NCI-H1092 (cell line): ENCODE measurements at regions not wholly inside any gene's neighbourhood (a gene's known extent, or its start where the extent isn't known, plus 50 kb on each side); places are given as distances from the start of the nearest gene placed in this dataset.
A peak's percentile ranks its signal among the peaks of the same experiment; 100 is the strongest.

Experiments used
- DNase-seq: peaks from one replicate; lab custom pipeline; 2025; lab: John Stamatoyannopoulos, UW

- DNase-seq = no peak
Measured at GRCh38 chr14:55942826-55943225, 175.4 kb upstream of the PELI2 start.

GRCh38 chr14:55944757-55945156 lies 173.5 kb upstream of the PELI2 start:
- DNase-seq = no peak

- no peak for DNase-seq
Measured at GRCh38 chr14:55946231-55946630, 172.0 kb upstream of the PELI2 start.

GRCh38 chr14:55948399-55948798 lies 169.8 kb upstream of the PELI2 start:
- DNase-seq = no peak

- no peak for DNase-seq
Measured at GRCh38 chr14:55949708-55950107, 168.5 kb upstream of the PELI2 start.

- DNase-seq = no peak
Measured at GRCh38 chr14:55950135-55950534, 168.1 kb upstream of the PELI2 start.

- no peak for DNase-seq
Measured at GRCh38 chr14:55951341-55952206, 166.6 kb upstream of the PELI2 start.

GRCh38 chr14:55954108-55954507 lies 164.1 kb upstream of the PELI2 start:
- DNase-seq = no peak

GRCh38 chr14:55955175-55955574 lies 163.0 kb upstream of the PELI2 start:
- no peak for DNase-seq

- no peak for DNase-seq
Measured at GRCh38 chr14:55957950-55958349, 160.3 kb upstream of the PELI2 start.

GRCh38 chr14:55963295-55963694 lies 154.9 kb upstream of the PELI2 start:
- no peak for DNase-seq

GRCh38 chr14:55964091-55964490 lies 154.1 kb upstream of the PELI2 start:
- no peak for DNase-seq

GRCh38 chr14:55964821-55965220 lies 153.4 kb upstream of the PELI2 start:
- no peak for DNase-seq

GRCh38 chr14:55965851-55966250 lies 152.4 kb upstream of the PELI2 start:
- DNase-seq = no peak

- no peak for DNase-seq
Measured at GRCh38 chr14:55968741-55969140, 149.5 kb upstream of the PELI2 start.

GRCh38 chr14:55973285-55973800 lies 144.9 kb upstream of the PELI2 start:
- no peak for DNase-seq

GRCh38 chr14:55973911-55974630 lies 144.1 kb upstream of the PELI2 start:
- no peak for DNase-seq

GRCh38 chr14:55975281-55975910 lies 142.8 kb upstream of the PELI2 start:
- DNase-seq = no peak

- peak; percentile 46 for DNase-seq
Measured at GRCh38 chr14:55976219-55976618, 142.0 kb upstream of the PELI2 start.

- peak; percentile 35 for DNase-seq
Measured at GRCh38 chr14:55976655-55977054, 141.6 kb upstream of the PELI2 start.

GRCh38 chr14:55977392-55978150 lies 140.6 kb upstream of the PELI2 start:
- DNase-seq = no peak

GRCh38 chr14:55979096-55979495 lies 139.1 kb upstream of the PELI2 start:
- peak; percentile 13 for DNase-seq
